GM18951 (cell line): ENCODE measurements at regions not wholly inside any gene's neighbourhood (a gene's known extent, or its start where the extent isn't known, plus 50 kb on each side); places are given as distances from the start of the nearest gene placed in this dataset.

Experiments used
- POLR2A ChIP-seq: IDR thresholded peaks from 4 replicates; pipeline ENCODE4 v1.6.1; 2011; ENCODE audit warnings: mild to moderate bottlenecking; ENCODE audit not compliant: insufficient read length, insufficient read depth; ENCODE audit errors: extremely low read depth
- in situ Hi-C: fragments of 300-500 bp; cut with MboI; formaldehyde crosslinking; loops from one replicate; pipeline ENCODE4 v1.12.0; 2022; ENCODE audit warnings: low sequenced_read_pairs, mixed read lengths, inconsistent platforms; ENCODE audit not compliant: unreplicated experiment

- TF ChIP-seq POLR2A = no peak
- in situ Hi-C loops = no loop called here
Observed at GRCh38 chr1:5705751-5706150, 286.5 kb downstream of the NPHP4 start.

GRCh38 chr1:5704561-5705514 lies 287.4 kb downstream of the NPHP4 start:
- TF ChIP-seq POLR2A = no peak
- in situ Hi-C loops = no loop called here

GRCh38 chr1:5701642-5702041 lies 290.6 kb downstream of the NPHP4 start:
- in situ Hi-C loops = no loop called here
- no peak for TF ChIP-seq POLR2A

GRCh38 chr1:5693568-5693967 lies 298.7 kb downstream of the NPHP4 start:
- TF ChIP-seq POLR2A = no peak
- in situ Hi-C loops = no loop called here

GRCh38 chr1:5692664-5693063 lies 299.6 kb downstream of the NPHP4 start:
- in situ Hi-C loops = no loop called here
- TF ChIP-seq POLR2A = no peak

- in situ Hi-C loops = no loop called here
- no peak for TF ChIP-seq POLR2A
Observed at GRCh38 chr1:5691795-5692509, 300.3 kb downstream of the NPHP4 start.

GRCh38 chr1:5690898-5691297 lies 301.3 kb downstream of the NPHP4 start:
- TF ChIP-seq POLR2A = no peak
- in situ Hi-C loops = no loop called here

GRCh38 chr1:5690291-5690690 lies 301.9 kb downstream of the NPHP4 start:
- in situ Hi-C loops = no loop called here
- no peak for TF ChIP-seq POLR2A

- in situ Hi-C loops = no loop called here
- TF ChIP-seq POLR2A = no peak
Observed at GRCh38 chr1:5688081-5689077, 303.8 kb downstream of the NPHP4 start.

- no peak for TF ChIP-seq POLR2A
- in situ Hi-C loops = no loop called here
Observed at GRCh38 chr1:5686925-5687706, 305.1 kb downstream of the NPHP4 start.

GRCh38 chr1:5686195-5686594 lies 306.0 kb downstream of the NPHP4 start:
- in situ Hi-C loops = no loop called here
- TF ChIP-seq POLR2A = no peak

GRCh38 chr1:5685446-5686040 lies 306.7 kb downstream of the NPHP4 start:
- in situ Hi-C loops = no loop called here

More at GRCh38 chr1:5685446-5686040, 306.7 kb downstream of the NPHP4 start:
- no peak for TF ChIP-seq POLR2A
